ENCODE measurements at regions not wholly inside any gene's neighbourhood (a gene's known extent, or its start where the extent isn't known, plus 50 kb on each side); places are given as distances from the start of the nearest gene placed in this dataset.

- TF ChIP-seq POLR2AphosphoS5 (IDR thresholded peaks at IDR 0.05; ENCODE audit: low read depth, low read length), result no peak
- peak; percentile 37 to 91; a peak in 3 of 4 replicates for TF ChIP-seq REST (IDR thresholded peaks at IDR 0.05; ENCODE audit: insufficient read depth in 1 of 2, low read depth in 2 of 2, low read length in 2 of 2)
- no peak for TF ChIP-seq TAF1 (IDR thresholded peaks at IDR 0.05; ENCODE audit: borderline replicate concordance, insufficient read depth, low read length)
- no peak for TF ChIP-seq SIN3A (IDR thresholded peaks at IDR 0.05; ENCODE audit: borderline replicate concordance, insufficient read depth, low read length)
Observed at GRCh38 chr5:162703914-162704313, 636.3 kb downstream of the GABRG2 start.
